Tongue (tissue), 1 donor: ENCODE measurements at regions not wholly inside any gene's neighbourhood (a gene's known extent, or its start where the extent isn't known, plus 50 kb on each side); places are given as distances from the start of the nearest gene placed in this dataset.

Experiments
- DNase-seq: peaks from one replicate; pipeline ENCODE4 v3.0.0-alpha.2; 2015

GRCh38 chr12:72082986-72083820 is 144.6 kb downstream of the TPH2 start:
- DNase-seq = peak; percentile 24

GRCh38 chr12:72084061-72084460 is 145.4 kb downstream of the TPH2 start:
- DNase-seq = no peak

GRCh38 chr12:72084880-72085279 is 146.2 kb downstream of the TPH2 start:
- no peak for DNase-seq

DNA sequence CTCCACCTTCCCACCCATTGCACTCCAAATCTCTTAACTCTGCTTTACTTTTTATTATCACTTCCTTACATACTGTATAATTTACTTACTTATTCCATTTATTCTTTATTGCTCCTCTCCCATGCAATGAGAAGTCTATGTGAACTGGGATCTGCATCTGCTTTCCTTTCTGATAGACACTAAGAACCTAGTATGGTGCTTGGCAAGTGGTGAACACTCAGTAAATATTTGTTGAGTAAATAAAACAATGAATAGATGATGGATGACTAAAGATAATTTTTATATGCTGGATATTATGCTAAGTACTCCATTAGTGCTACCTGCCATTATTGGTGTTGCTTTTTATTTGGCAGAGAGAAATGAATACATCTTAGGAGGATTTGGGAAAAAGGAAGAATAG is 151.0 kb downstream of the TPH2 start:
- no peak for DNase-seq

DNA sequence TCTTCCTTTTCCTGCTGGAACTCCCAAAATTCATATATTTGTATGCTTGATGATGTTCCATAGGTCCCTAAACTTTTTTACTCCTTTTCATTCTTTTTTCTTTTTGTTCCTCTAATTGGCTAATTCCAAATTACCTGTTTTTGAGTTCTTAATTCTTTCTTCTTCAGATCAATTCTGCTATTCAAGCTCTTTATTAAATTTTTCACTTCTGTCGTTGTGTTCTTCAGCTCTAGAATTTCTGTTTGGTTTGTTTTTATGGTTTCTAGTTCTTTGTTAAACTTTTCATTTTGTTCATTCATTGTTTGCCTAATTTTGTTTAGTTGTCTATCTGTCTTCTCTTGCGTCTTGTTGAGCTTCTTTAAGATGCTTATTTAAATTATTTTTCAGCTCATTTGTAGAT is 154.8 kb downstream of the TPH2 start:
- DNase-seq = no peak

DNA sequence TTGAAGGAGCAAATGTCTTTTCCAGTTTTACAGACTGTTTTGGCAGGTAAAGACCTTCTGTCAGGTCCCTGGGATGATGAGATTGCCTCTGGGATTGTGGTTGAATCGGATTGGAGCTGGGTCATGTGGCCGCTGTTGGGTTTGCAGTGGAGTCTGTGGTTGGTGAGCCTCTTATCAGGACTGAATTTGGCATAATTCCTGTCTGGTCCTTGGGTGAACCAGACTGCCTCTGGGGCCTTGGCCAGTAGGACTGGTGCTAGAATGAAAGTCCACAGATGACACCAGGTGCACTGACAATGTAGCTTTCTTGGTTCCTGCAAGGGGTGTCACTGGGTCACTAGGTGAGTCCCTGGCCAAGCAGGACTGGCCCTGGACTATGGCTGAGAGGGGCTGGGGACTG is 155.3 kb downstream of the TPH2 start:
- no peak for DNase-seq

GRCh38 chr12:72094490-72094889 is 155.8 kb downstream of the TPH2 start:
- no peak for DNase-seq

GRCh38 chr12:72095025-72095424 is 156.4 kb downstream of the TPH2 start:
- no peak for DNase-seq

- DNase-seq = no peak
Measured at GRCh38 chr12:72098622-72099021, 160.0 kb downstream of the TPH2 start.

- no peak for DNase-seq
Measured at GRCh38 chr12:72100854-72101253, 162.2 kb downstream of the TPH2 start.

DNA sequence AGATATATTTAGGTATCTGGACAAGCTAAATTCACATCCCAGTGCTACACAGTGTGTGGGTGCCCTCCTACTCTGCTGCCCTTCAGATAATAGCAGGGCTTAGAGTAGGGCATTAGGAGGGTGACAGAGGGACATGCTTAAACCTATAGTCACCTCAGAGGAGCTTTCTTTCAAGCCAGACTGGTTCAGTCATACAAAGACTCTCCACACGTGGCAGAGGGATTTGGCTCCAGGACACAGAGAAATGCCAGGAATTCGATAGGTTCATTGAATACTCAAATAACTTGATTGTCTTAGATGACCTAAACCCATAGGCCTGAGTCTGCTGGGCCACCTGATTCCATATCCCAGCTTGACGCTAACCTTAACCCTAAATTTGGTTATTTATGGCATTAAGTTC is 163.5 kb downstream of the TPH2 start:
- DNase-seq = no peak

DNA sequence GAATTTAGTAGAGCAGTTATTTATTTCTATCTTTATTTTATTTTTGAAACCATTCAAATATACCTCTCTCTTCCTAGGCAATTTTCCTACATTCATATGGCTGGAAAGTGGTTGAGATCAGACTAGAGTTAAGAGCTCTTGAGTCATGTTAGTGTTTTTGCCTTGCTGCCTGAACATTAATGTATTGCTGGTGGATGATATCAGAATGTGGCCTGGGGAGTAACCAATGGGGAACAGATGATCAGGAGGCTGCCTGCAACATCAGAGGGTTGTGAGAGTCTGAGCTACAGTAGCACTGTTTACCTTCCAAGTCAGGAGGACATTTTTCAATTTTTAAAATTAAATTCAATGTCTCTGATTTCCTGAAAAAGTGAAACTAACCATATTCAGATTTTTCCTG is 166.3 kb upstream of the TRHDE start:
- DNase-seq = no peak

DNA sequence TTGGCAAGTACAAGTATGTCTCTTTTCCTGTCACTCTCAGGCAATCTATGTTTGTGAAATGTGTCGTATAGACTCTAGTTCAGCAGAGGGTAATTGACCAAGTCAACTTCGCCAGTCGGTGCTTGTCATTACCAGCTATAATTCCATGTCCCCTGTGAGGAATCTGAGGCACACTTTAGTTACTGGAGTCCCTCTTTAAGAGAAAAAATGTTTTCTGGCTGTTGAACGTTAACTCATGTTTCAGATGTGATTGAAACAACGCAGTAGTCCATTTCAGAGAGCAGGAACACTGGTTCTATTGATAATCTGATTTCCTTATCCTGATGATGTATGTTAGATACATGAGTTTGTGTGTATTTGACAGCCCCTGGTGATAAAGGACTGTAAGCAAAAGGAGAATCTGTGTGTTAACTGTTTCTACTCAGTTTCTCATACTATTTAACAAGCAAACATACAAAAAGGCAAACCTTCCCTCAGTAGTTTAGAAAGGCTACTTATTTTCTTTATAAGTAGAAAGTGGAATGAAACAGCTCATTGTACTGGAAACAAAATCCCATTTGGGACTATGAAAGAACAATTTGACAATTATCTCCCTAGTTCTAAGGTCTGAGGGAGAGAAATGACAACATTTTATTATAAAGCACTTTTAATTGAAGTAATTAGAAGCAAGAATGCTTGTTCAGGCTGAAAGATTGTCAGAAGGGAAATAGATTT is 161.1 kb upstream of the TRHDE start:
- no peak for DNase-seq

- peak; percentile 62 for DNase-seq
Measured at GRCh38 chr12:72111706-72112105, 160.5 kb upstream of the TRHDE start.

- no peak for DNase-seq
Measured at GRCh38 chr12:72133497-72134055, 138.6 kb upstream of the TRHDE start.

- DNase-seq = no peak
Measured at GRCh38 chr12:72134246-72135020, 137.7 kb upstream of the TRHDE start.

DNA sequence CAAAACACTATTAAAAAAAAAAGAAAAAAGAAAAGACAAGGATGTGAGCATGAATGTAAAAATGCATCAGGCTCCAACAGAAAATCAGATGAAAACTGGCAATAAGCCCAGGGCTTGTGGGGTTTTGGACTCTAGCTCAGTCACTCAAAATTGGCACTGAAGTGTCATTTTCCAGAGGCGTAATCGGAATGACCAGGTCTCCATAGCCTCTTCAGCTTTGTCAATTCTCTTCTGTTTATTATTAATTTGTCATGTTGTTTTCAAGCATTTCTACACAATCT is 137.2 kb upstream of the TRHDE start:
- no peak for DNase-seq

DNA sequence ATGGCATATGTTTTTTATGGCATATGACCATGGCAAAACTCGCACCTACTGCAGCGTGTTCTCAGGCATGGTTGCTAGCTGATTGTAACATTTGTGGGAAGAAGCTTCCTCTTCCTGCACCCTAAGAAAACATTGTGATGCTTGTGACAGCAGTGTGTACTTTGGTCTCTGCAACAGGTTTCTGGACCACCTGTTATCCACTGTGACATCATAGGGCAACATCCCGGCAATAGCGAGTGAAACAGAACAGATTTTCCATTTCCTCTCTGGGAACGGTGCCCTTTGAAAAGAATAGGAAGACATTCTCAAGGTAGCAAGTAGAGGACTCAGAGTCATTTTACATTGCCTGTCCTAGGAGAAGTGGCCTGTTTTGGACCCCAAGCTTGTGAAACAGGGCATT is 135.4 kb upstream of the TRHDE start:
- peak; percentile 17 for DNase-seq

DNA sequence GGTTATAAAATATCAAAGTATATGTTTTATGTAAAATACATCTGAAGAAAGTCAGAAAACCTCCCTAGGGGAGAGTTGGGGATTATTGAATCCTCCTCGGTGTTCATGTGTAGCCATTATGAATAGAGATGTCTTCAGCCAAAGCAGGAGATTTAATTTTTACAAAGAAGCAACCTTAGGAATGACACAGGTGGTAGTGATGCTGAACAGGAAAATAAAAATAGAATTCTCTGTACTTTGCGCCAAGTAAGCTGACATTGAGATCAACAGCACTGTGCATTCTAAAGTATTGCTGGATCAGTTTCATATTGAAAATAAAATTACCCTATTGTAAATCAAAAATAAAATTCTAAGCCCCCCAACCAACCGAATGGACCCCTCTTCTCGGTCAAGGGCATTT is 132.8 kb upstream of the TRHDE start:
- no peak for DNase-seq

DNA sequence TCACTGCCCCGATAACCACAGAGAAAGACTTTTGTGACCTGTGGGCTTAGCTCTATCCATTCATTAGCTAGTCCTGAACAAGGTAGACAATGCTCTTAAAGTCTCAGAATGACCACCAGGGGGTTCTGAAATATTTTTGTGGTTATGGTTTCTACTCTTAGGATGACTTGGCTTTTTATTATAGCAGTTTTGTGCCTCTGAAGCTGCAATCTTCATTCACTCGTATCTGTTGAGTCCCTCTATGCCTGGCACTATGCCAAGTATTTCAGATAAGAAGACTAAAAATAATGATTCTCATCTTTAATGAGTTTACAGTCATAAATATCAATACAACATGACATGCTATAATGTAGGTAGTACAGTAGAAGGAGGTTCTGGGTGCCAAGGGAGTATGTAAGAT is 130.8 kb upstream of the TRHDE start:
- no peak for DNase-seq

GRCh38 chr12:72144553-72144952 is 127.6 kb upstream of the TRHDE start:
- DNase-seq = no peak

DNA sequence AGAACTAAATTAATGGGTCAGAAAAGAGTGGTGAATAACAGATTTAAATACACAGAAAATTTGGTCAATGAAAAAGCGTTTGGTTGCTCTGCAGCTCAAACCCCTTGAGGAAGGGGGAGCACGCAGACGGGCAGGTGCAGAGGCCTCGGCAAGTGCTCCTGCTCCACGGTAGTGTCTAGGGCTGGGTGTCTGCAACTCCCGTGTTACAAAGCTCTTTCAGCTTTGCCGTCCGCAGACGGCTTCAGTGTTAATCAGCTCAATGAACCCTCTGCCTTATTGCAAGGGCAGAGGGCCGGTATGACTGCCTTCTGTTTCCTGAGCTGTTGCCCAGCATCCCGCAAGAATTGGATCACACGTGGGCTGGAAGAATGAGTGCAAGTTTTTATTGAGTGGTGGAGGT is 125.7 kb upstream of the TRHDE start:
- DNase-seq = no peak

DNA sequence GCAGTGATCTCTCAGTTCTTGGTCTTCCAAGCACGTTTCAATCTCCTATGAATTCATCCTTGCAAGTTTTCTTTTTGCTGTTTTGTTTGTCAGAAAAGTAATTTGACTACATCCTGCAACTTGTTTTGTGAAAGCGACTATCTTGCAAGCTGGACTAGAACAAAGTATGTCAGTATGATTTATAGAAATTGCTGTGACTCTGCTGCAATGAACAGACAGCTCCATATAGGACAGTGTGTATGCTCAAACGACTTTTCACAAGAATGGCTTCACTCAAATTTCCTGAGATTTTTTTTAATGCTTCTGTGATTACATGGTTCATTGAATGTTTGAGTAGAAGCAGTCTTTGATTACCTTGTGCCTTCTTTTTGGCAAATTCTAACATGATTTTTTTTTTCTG is 123.5 kb upstream of the TRHDE start:
- DNase-seq = no peak
